HG03025 (cell line): ENCODE measurements at regions not wholly inside any gene's neighbourhood (a gene's known extent, or its start where the extent isn't known, plus 50 kb on each side); places are given as distances from the start of the nearest gene placed in this dataset.
"Not testable (repeated sequence)": the region's sequence is repeated elsewhere in the genome, so short reads cannot be mapped to it uniquely, and the experiment has no call there.

ENCODE experiments used
- ATAC-seq: cut with Tn5 transposase; IDR thresholded peaks from one replicate; pipeline ENCODE4 v1.9.1; 2021; ENCODE audit warnings: mild to moderate bottlenecking, moderate library complexity; ENCODE audit not compliant: unreplicated experiment, low FRiP score

DNA sequence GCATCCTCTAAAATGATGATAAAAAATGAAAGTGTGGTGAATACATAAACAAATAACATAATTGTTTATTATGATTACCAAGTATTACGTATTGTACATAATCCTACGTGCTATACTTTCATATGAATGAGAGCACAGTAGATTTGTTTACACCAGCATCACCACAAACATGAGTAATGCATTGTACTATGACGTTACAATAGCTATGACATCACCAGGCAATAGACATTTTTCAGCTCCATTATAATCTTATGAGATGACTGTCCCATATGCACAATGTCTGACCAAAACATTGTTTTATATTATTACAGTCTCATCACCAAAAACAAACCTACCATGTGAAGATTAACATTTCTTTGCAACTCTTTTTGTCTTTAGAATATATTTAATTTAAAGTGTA, 225.7 kb upstream of the TENT5A start:
- ATAC-seq, result no peak

GRCh38 chr6:81977486-81977885, 225.0 kb upstream of the TENT5A start:
- no peak for ATAC-seq

- no peak for ATAC-seq
Measured at GRCh38 chr6:81969814-81970213, 217.3 kb upstream of the TENT5A start.

GRCh38 chr6:81969011-81969410, 216.5 kb upstream of the TENT5A start:
- ATAC-seq, result no peak

DNA sequence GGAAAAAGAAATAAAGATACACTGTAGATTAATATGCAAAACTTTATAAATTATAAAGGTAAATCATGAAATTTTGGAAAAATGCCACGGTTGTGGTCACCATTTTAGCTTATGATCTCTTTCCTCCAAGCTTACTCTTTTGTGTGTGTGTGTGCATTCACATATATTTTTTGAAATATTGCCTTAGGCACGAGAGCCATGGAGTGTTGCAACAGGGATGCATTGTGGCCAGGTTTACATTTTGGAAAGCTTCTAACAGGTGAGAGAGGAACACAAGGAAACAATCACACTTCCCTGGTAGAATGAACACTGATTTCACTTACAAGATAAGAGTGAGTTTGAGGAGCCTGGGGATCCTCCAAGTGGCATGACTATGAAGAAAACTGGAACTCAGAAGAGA, 214.5 kb upstream of the TENT5A start:
- ATAC-seq, result no peak

DNA sequence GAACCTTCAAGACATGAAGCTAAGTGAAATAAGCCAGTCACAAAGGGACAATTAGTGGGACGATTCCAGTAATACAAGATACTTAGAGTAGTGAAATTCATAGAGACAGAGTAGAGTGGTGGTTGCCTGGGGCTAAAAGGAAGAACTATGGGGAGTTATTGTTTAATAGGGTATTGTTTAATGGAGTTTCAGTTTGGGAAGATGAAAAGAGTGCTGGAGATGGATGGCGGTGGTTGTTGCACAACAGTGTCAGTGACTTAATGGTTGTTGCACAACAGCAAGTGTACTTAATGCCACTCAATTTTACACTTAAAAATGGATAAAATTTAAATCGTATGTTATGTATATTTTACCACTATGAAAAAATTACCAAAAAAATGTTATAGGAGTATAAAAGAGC, 209.7 kb upstream of the TENT5A start:
- no peak for ATAC-seq

DNA sequence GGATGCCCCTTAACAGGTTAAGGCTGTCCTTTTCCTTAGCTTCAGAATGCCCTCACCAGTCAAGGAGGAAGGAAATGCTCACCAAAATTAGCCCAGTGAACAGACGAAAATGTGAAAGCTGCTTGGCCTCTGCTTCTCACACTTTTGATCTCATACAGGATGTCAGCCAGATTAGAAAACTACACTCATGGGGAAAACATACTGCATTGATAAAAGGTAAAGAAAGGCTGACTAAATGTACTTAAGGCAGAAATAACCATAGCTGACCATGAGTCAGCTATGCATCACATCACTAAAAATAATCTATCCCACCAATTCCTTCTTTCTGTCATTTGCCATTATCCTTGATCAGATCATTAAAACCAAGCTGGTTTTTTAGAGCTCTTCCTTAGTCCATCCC, 198.4 kb upstream of the TENT5A start:
- ATAC-seq, result peak; percentile 59

- no peak for ATAC-seq
Measured at GRCh38 chr6:81948861-81949260, 196.4 kb upstream of the TENT5A start.

DNA sequence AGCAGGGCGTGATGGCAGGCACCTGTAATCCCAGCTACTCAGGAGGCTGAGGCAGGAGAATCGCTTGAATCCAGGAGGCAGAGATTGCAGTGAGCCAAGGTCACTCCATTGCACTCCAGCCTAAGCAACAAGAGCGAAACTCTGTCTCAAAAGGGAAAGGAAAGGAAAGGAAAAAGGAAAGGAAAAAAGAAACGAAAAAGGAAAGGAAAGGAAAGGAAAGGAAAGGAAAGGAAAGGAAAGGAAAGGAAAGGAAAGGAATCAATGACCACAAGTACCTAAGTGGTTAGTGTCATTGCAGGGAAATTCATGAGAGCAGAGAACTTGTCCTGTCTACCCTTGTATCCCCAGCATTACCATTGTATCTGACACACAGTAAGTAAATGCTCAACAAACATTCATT, 195.7 kb upstream of the TENT5A start:
- not testable (repeated sequence) for ATAC-seq

DNA sequence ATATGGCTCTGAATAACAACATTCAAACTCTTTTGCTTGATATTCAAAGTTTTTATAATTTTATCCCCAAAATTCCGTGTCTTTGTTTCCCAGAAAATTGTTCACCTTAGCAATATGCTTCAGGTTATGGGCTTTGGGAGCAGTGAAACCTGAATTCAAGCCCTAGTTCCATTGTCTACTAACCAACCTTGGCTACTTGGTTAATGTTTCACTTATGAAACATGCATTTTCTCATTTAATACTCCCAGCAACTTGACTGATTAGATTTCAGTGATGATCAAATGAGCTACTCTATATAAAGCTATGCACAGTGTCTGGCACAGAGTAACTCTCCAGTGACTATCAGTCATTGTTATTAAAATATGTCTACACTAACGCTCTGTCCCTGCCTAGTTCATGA, 192.2 kb upstream of the TENT5A start:
- no peak for ATAC-seq

- ATAC-seq, result not testable (repeated sequence)
Measured at GRCh38 chr6:81942842-81943241, 190.4 kb upstream of the TENT5A start.

GRCh38 chr6:81942067-81942370, 189.5 kb upstream of the TENT5A start:
- no peak for ATAC-seq

DNA sequence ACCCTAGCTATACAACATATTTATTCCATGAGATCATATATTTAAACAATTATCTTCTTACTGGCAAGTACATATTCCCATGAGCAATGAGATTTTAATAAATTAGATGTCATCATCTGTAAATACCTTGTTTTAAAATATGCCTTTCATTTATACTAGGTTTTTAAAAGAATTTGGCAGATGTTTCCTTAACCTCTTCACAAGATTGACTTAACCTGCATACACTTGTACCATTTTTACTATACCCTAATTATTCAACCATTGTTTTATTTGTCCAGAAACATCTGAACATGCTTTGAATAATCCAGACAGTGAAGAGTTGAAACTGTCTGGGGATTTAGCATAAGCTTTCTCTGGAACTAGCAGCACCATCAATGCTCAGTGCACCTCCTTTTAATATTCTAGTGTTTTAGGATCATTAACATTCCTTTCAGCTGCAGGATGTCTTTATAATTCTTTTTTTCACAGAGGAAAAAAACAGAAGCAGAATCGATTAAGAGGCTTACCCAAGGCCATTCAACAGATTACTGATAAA, 188.0 kb upstream of the TENT5A start:
- no peak for ATAC-seq

DNA sequence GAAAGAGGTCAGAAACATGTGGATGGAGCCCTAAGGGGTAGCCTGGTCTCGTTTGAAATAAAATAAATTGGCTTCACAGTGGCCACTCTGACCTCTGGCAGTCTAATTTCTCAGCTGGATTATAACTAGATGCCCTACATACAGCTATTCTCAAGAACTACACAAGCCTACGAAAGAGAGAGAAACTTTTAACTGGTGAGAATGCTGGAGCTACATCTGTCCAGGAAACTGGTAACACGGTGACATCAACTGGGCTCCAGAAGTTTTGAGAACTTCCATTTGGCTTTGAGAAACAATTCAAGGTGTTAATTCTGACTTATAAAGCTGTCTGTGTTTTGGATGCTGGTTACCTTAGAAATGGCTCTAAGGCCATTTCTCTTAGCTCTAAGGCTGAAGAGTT, 187.3 kb upstream of the TENT5A start:
- no peak for ATAC-seq

DNA sequence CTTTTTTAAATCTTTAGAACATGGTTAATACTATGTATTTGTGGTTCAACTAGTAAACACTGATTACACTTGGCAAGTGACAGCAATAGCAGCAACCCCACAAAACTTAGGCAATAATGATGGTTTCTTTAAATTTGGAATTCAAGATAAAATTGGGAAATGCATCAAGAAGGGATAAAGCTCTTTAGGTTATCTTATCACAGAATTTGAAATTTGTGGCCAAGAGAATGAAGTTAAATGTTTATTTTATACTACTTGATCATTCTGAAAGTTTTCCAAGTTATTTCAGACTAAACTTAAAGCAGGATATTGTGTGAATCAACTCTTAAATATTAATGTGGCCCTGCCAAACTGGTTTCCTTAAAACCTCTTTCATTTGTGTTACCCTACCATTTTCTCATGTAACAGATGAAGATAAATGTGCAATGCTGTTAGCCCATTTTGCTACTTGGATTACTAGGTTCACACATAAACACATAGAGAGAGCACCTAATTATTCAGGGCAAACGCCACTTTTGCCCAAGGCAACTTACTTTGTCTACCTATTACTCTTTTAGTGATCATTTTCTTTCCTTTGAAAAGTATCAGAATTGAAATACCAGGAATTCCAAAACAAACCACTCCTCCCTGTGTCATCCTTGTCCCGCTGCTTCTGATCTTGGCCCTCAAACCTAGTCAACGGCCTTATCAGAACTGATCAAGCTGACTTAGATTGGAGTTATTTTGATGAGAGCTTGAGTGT, 186.7 kb upstream of the TENT5A start:
- ATAC-seq, result no peak

GRCh38 chr6:81938014-81938856, 185.8 kb upstream of the TENT5A start:
- ATAC-seq, result peak; percentile 52

DNA sequence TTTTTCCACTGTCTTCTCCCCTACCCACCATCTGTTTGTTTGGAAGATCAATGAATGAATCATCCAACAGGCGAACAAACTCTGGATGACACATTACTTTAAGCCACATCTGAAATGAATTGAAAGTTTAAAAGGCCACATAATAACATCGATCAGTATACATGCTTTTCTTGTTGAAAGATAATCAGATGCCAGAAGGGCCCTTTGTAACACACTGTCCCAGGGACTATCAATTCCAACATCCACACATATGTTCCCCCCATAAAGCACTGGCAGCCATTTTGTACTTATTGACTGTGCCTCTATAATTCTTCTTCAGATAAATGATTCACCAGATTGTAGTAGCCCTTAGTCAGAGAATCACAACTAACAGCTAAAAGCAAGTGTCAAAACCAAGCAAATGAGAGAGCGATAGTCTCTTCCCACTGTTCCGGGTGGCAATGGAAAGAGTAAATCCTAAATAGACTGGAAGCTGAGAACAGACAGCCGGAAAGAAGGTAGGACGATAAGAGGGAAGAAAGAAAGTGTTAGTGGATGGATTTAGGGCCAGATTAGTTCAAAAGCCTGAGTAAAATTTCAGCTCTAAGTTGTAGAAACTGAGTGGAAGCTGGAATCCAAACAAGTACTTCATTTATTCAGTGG, 184.9 kb upstream of the TENT5A start:
- no peak for ATAC-seq

GRCh38 chr6:81934936-81935335, 182.5 kb upstream of the TENT5A start:
- no peak for ATAC-seq

DNA sequence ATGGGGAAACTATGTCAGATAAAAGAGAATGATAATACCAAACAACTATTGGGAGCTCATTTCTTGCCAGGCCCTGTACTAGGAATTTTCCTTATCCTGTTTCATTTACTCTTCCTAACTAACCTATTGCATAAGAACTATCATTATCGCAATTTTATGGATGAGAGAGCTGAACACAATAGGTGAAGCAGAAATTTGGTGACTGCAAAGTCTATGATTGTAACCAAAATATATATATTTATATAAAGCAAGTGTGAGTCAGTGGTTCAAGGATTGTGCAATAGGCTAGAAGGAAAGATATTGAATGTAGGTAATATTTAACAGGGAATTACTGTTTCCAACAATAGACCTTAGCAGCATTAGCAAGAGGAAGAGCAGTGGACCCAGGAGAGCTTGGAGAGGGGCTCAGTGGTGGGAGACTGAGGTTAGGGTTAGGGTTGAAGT, 181.1 kb upstream of the TENT5A start:
- no peak for ATAC-seq

GRCh38 chr6:81933089-81933488, 180.6 kb upstream of the TENT5A start:
- ATAC-seq, result no peak

DNA sequence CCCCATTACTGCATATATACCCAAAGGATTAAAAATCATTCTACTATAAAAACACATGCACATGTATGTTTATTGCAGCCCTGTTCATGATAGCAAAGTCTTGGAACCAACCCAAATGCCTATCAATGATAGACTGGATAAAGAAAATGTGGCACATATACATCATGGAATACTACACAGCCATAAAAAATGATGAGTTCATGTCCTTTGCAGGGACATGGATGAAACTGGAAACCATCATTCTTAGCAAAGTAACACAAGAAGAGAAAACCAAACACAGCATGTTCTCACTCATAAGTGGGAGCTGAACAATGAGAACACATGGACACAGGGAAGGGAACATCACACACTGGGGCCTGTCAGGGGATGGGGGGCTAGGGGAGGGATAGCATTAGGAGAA, 180.0 kb upstream of the TENT5A start:
- not testable (repeated sequence) for ATAC-seq
